Gastrocnemius medialis (tissue), 4 donors: ENCODE measurements at regions not wholly inside any gene's neighbourhood (a gene's known extent, or its start where the extent isn't known, plus 50 kb on each side); places are given as distances from the start of the nearest gene placed in this dataset.

Experiments
- ATAC-seq, 2 donors: fragments of 150-250 bp; one replicate each; pipeline ENCODE4 v1.9.1; 2016
- DNase-seq, 2 donors: peaks; one replicate each; pipeline ENCODE4 v3.0.0-alpha.2; 2019
- H3K27ac ChIP-seq, 4 donors: fragments of 200-600 bp; sonication (generic); 1 replicate in 1 of 4; 2 replicates in 3 of 4; pipeline ENCODE4 v1.5.1; 2016 to 2018; ENCODE audit warnings: mild to moderate bottlenecking in 2 of 4, moderate library complexity in 1 of 4
- H3K27me3 ChIP-seq, 3 donors: fragments of 200-600 bp; sonication (generic) in 2 of 3; 1 replicate in 1 of 3; 2 replicates in 2 of 3; pipeline versions ENCODE4 v1.5.1 to v1.6.0; 2016 to 2019; ENCODE audit warnings: mild to moderate bottlenecking in 1 of 3, moderate library complexity in 1 of 3
- H3K36me3 ChIP-seq, 2 donors: fragments of 200-600 bp; sonication (generic) in 1 of 2; one replicate each; pipeline ENCODE4 v1.5.1; 2017 to 2018
- H3K4me1 ChIP-seq, 2 donors: fragments of 200-600 bp; sonication (generic) in 1 of 2; one replicate each; pipeline ENCODE4 v1.5.1; 2016 to 2017; ENCODE audit warnings: mild to moderate bottlenecking in 2 of 2
- H3K4me3 ChIP-seq, 4 donors: fragments of 200-600 bp; sonication (generic) in 3 of 4; 1 replicate in 1 of 4; 2 replicates in 3 of 4; pipeline ENCODE4 v1.5.1; 2016 to 2019; ENCODE audit warnings: mild to moderate bottlenecking in 2 of 4
- H3K9me3 ChIP-seq, 3 donors: fragments of 200-600 bp; sonication (generic) in 2 of 3; 1 replicate in 1 of 3; 2 replicates in 2 of 3; pipeline ENCODE4 v1.5.1; 2016 to 2019
- POLR2A ChIP-seq, 2 donors: fragments of 450-650 bp; IDR thresholded peaks; one replicate each; pipeline ENCODE4 v1.6.1; 2017; ENCODE audit warnings: antibody characterized with exemption in 2 of 2, mild to moderate bottlenecking in 2 of 2, moderate library complexity in 2 of 2
- in situ Hi-C, 4 donors: fragments of 200-750 bp; cut with MboI; loops; one replicate each; pipeline versions ENCODE4 v1.15.0 to v1.8.0; 2017; ENCODE audit warnings: low sequenced_read_pairs in 4 of 4
- intact Hi-C: fragments of 100-400 bp; cut with DNase I; formaldehyde crosslinking; loops from one replicate; pipeline ENCODE4 v1.15.1; 2023; ENCODE audit warnings: low total_unique reads
- TF ChIP-seq, protein P1 (sequence below), 5 experiments: fragments of 450-650 bp in 3 of 5; fragments of 200-600 bp in 2 of 5; sonication (generic) in 2 of 5; IDR thresholded peaks in 4 of 5; conservative IDR thresholded peaks in 1 of 5; 1 replicate in 4 of 5; 2 replicates in 1 of 5; pipeline ENCODE4 v1.5.1; 2016 to 2019; ENCODE audit warnings: antibody characterized with exemption in 5 of 5, mild to moderate bottlenecking in 3 of 5, moderate library complexity in 3 of 5

DNA sequence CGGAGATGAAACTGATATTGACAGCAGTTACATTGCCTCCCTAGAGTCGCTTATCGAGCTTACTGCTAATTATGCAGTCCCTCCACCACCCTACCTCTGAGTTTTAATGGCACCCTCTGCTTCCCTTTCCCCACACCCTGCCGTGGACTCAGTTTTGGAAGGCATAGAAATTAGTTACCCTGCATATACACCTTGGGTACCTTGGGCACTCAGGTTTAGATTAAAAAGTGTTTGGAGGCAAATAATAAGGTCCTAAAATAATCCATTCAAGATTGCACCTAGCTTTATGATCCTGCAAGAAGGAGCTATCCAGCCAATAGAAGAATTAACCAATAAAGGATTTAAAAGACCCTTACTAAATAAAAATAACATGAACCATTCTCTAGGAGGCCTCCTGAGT, 117.8 kb upstream of the AGBL1 start:
- Histone ChIP-seq H3K9me3 (no peaks in the 10 kb centered on the region), H3K4me1 (no peaks in the 10 kb centered on the region), H3K27ac (no peak overlapping the region), H3K27me3 (no peaks in the 10 kb centered on the region), H3K4me3 (no peak overlapping the region), H3K36me3 (no peaks in the 10 kb centered on the region)
- intact Hi-C loops, result no loop called here
- no peak for ATAC-seq
- TF ChIP-seq, protein P1, sequence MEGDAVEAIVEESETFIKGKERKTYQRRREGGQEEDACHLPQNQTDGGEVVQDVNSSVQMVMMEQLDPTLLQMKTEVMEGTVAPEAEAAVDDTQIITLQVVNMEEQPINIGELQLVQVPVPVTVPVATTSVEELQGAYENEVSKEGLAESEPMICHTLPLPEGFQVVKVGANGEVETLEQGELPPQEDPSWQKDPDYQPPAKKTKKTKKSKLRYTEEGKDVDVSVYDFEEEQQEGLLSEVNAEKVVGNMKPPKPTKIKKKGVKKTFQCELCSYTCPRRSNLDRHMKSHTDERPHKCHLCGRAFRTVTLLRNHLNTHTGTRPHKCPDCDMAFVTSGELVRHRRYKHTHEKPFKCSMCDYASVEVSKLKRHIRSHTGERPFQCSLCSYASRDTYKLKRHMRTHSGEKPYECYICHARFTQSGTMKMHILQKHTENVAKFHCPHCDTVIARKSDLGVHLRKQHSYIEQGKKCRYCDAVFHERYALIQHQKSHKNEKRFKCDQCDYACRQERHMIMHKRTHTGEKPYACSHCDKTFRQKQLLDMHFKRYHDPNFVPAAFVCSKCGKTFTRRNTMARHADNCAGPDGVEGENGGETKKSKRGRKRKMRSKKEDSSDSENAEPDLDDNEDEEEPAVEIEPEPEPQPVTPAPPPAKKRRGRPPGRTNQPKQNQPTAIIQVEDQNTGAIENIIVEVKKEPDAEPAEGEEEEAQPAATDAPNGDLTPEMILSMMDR (IDR thresholded peaks at IDR 0.05 in 4 of 5, conservative IDR thresholded peaks at IDR 0.05 in 1 of 5), result no peak
- no peak for TF ChIP-seq POLR2A (IDR thresholded peaks at IDR 0.05)
- DNase-seq, result no peak
- in situ Hi-C loops, result no loop called here

DNA sequence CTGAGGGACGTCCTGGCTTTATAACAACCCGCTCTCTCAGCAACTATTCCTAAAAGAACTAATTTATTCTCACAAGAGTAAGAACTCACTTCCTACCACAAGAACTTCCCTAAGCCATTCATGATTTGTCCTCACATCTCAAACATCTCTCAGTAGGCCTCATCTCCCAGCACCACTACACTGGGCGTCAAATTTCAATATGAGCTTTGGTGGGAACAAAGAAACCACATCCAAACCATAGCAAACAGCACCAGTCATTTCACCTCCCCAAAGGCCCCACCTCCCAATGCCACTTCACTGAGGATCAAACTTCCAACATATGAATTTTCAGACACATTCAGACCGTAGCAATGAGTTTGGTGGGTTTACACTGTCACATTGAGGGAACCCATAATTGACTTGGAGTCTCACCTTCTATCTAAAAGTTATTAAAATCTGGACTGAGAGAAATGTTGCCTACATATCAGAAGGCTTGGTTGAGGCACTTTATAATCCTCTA, 116.4 kb upstream of the AGBL1 start:
- no peak for DNase-seq
- no peak for ATAC-seq
- intact Hi-C loops (no loop called here), in situ Hi-C loops (no loop called here)
- no peaks in the 10 kb centered on the region for H3K4me1 ChIP-seq
- no peaks in the 10 kb centered on the region for H3K36me3 ChIP-seq
- no peaks in the 10 kb centered on the region for H3K27me3 ChIP-seq
- no peak overlapping the region for H3K4me3 ChIP-seq
- no peak overlapping the region for H3K27ac ChIP-seq
- TF ChIP-seq POLR2A (IDR thresholded peaks at IDR 0.05), result no peak
- TF ChIP-seq, protein P1 (IDR thresholded peaks at IDR 0.05 in 4 of 5, conservative IDR thresholded peaks at IDR 0.05 in 1 of 5), result no peak
- H3K9me3 ChIP-seq, result no peaks in the 10 kb centered on the region

- no peaks in the 10 kb centered on the region for H3K27me3 ChIP-seq
- in situ Hi-C loops (no loop called here), intact Hi-C loops (no loop called here)
- TF ChIP-seq, protein P1 (IDR thresholded peaks at IDR 0.05 in 4 of 5, conservative IDR thresholded peaks at IDR 0.05 in 1 of 5), result no peak
- no peak for TF ChIP-seq POLR2A (IDR thresholded peaks at IDR 0.05)
- no peak overlapping the region for H3K4me3 ChIP-seq
- H3K4me1 ChIP-seq, result no peaks in the 10 kb centered on the region
- no peak overlapping the region for H3K27ac ChIP-seq
- DNase-seq, result no peak
- no peaks in the 10 kb centered on the region for H3K9me3 ChIP-seq
- ATAC-seq, result no peak
- no peaks in the 10 kb centered on the region for H3K36me3 ChIP-seq
Measured at GRCh38 chr15:85964471-85964870, 115.2 kb upstream of the AGBL1 start.

GRCh38 chr15:85967553-85967952, 112.1 kb upstream of the AGBL1 start:
- intact Hi-C loops, result no loop called here

More at GRCh38 chr15:85967553-85967952, 112.1 kb upstream of the AGBL1 start:
- TF ChIP-seq, protein P1 (IDR thresholded peaks at IDR 0.05 in 4 of 5, conservative IDR thresholded peaks at IDR 0.05 in 1 of 5), result no peak
- no peak for TF ChIP-seq POLR2A (IDR thresholded peaks at IDR 0.05)
- Histone ChIP-seq H3K27me3 (no peaks in the 10 kb centered on the region), H3K4me3 (no peak overlapping the region), H3K27ac (no peak overlapping the region), H3K4me1 (peaks cover 0 to 1% of the 10 kb centered on the region in 2 donors), H3K9me3 (no peaks in the 10 kb centered on the region), H3K36me3 (no peaks in the 10 kb centered on the region)
- in situ Hi-C loops, result no loop called here
- ATAC-seq, result no peak
- DNase-seq, result no peak
